SU-DHL-6 (cell line): ENCODE measurements at regions not wholly inside any gene's neighbourhood (a gene's known extent, or its start where the extent isn't known, plus 50 kb on each side); places are given as distances from the start of the nearest gene placed in this dataset.

ENCODE experiments used
- EZH2phosphoT487 ChIP-seq: fragments of 200-600 bp; sonication (generic), shearing (Covaris generic); conservative IDR thresholded peaks from 2 replicates; pipeline ENCODE4 v1.6.1; 2018; ENCODE audit warnings: mild to moderate bottlenecking, antibody characterized with exemption, low read length, moderate library complexity, mixed read lengths
- TF ChIP-seq, protein P1 (sequence below): fragments of 200-600 bp; sonication (generic); IDR thresholded peaks from one replicate; pipeline ENCODE4 v1.5.1; 2017; ENCODE audit warnings: antibody characterized with exemption, mild to moderate bottlenecking, low read length, moderate library complexity; ENCODE audit not compliant: insufficient read depth, poor library complexity, severe bottlenecking

DNA sequence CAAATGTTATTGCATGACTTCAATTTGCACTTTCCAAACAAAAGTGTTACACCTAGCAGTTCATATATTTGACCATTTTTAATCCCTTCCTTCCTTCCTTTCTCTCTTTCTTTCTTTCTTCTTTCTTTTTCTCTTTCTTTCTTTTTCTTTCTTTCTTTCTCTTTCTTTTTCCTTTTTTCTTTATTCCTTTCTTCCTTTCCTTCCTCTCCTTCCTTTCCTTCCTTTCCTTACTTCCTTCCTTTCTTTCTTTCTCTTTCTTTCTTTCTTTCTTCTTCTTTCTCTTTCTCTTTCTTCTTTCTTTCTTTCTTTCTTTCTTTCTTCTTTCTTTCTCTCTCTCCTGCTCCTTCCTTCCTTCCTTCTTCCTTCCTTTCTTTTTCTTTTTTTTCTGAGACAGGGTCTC lies 146.7 kb upstream of the ALKAL2 start:
- TF ChIP-seq, protein P1, sequence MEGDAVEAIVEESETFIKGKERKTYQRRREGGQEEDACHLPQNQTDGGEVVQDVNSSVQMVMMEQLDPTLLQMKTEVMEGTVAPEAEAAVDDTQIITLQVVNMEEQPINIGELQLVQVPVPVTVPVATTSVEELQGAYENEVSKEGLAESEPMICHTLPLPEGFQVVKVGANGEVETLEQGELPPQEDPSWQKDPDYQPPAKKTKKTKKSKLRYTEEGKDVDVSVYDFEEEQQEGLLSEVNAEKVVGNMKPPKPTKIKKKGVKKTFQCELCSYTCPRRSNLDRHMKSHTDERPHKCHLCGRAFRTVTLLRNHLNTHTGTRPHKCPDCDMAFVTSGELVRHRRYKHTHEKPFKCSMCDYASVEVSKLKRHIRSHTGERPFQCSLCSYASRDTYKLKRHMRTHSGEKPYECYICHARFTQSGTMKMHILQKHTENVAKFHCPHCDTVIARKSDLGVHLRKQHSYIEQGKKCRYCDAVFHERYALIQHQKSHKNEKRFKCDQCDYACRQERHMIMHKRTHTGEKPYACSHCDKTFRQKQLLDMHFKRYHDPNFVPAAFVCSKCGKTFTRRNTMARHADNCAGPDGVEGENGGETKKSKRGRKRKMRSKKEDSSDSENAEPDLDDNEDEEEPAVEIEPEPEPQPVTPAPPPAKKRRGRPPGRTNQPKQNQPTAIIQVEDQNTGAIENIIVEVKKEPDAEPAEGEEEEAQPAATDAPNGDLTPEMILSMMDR: no peak
- TF ChIP-seq EZH2phosphoT487: no peak
